ENCODE measurements at regions not wholly inside any gene's neighbourhood (a gene's known extent, or its start where the extent isn't known, plus 50 kb on each side); places are given as distances from the start of the nearest gene placed in this dataset.

DNA sequence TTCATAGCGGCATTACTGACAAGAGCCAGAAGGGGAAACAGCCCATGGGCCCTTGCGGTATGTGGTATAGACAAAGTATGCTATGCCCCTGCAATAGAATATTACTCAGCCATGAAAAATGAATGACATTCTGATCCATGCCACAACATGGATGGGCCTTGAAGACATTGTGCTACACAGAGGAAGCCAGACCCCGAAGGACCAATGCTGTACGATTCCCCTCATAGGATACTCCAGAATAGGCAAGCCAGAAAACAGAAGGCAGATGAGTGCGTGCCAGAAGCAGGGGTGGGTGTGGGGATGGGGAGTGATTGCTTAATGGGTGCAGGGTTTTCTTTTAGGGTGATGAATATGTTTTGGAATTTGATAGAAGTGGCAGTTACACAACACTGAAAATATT is 342.0 kb downstream of the TEX29 start:
- Histone ChIP-seq H3K4me2 (no peak overlapping the region), H3K9me2 (no peaks in the 10 kb centered on the region), H3K79me2 (ENCODE audit: insufficient read depth) (no peaks in the 10 kb centered on the region), H3K4me3 (ENCODE audit: low read depth in 2 of 2, low read length in 1 of 2) (no peak overlapping the region), H3K27ac (ENCODE audit: low read depth in 2 of 2, low read length in 1 of 2) (no peak overlapping the region), H3F3A (replicated peaks; ENCODE audit: insufficient read depth) (no peaks in the 10 kb centered on the region), H4K20me1 (ENCODE audit: insufficient read depth) (no peaks in the 10 kb centered on the region), H2AFZ (ENCODE audit: low read depth) (no peak overlapping the region), H3K9me3 (no peaks in the 10 kb centered on the region), H3K4me1 (ENCODE audit: control insufficient read depth in 1 of 2, insufficient read depth in 2 of 2, low read depth in 1 of 2, low read length in 1 of 2) (no peaks in the 10 kb centered on the region), H3K27me3 (ENCODE audit: insufficient read depth) (no peaks in the 10 kb centered on the region), H3K36me3 (replicated peaks in 1 of 2; ENCODE audit: control insufficient read depth in 1 of 2, insufficient read depth in 2 of 2, low read length in 1 of 2) (no peaks in the 10 kb centered on the region), H3K9ac (no peak overlapping the region)
- CTCF ChIA-PET: no interaction called here
- WGBS (ENCODE audit: low lambda C conversion rate): 32% methylated on average over 5 of the region's 5 CpGs
- POLR2A ChIA-PET: no interaction called here
- no peak for DNase-seq
- TF ChIP-seq FOXJ3 (CRISPR knock-in tag; IDR thresholded peaks at IDR 0.05) (no peak), GABPA (IDR thresholded peaks at IDR 0.05; ENCODE audit: low read depth) (no peak), NFIC (IDR thresholded peaks at IDR 0.05; ENCODE audit: borderline replicate concordance) (no peak), TEAD4 (IDR thresholded peaks at IDR 0.05; ENCODE audit: borderline replicate concordance, insufficient read depth) (no peak), GATA2 (CRISPR knock-in tag; IDR thresholded peaks at IDR 0.05) (no peak), RCOR1 (IDR thresholded peaks at IDR 0.05; ENCODE audit: low read length) (no peak), MXI1 (IDR thresholded peaks at IDR 0.05; ENCODE audit: low read depth, low read length) (no peak), CHD2 (IDR thresholded peaks at IDR 0.05; ENCODE audit: low read length, partially characterized antibody) (no peak), JUND (IDR thresholded peaks at IDR 0.05) (no peak), RFX5 (IDR thresholded peaks at IDR 0.05; ENCODE audit: low read length) (no peak), SMC3 (IDR thresholded peaks at IDR 0.05; ENCODE audit: low read depth, low read length) (no peak), POLR2AphosphoS5 (IDR thresholded peaks at IDR 0.05; ENCODE audit: low read depth, low read length) (no peak)
- TF ChIP-seq, protein P1, sequence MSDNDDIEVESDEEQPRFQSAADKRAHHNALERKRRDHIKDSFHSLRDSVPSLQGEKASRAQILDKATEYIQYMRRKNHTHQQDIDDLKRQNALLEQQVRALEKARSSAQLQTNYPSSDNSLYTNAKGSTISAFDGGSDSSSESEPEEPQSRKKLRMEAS (IDR thresholded peaks at IDR 0.05; ENCODE audit: low read depth): no peak
- TF ChIP-seq, protein P2, sequence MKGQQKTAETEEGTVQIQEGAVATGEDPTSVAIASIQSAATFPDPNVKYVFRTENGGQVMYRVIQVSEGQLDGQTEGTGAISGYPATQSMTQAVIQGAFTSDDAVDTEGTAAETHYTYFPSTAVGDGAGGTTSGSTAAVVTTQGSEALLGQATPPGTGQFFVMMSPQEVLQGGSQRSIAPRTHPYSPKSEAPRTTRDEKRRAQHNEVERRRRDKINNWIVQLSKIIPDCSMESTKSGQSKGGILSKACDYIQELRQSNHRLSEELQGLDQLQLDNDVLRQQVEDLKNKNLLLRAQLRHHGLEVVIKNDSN (IDR thresholded peaks at IDR 0.05; ENCODE audit: borderline replicate concordance, low read depth): no peak

DNA sequence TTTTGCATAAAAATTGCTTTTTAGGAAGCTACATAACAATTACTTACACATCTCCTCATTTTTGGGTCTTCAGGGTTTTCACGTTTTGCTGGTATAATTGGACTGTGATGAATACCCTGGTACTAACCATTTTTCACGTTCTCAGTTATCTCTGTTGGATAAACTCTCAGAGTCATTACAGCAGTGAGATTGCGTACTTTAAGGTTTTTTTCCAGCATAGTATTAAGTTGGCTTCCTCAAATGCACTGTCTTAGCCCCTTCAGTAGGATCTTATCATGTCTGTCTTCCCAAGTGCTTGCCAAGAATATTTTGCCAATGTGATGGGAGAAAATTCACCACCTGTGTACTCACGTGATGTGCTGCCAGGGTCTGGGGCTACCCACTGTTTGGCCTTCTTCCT is 342.5 kb downstream of the TEX29 start:
- DNase-seq: no peak
- 9% methylated on average over 4 of the region's 4 CpGs for WGBS (ENCODE audit: low lambda C conversion rate)
- no peaks in the 10 kb centered on the region for H3K36me3 ChIP-seq (replicated peaks in 1 of 2; ENCODE audit: control insufficient read depth in 1 of 2, insufficient read depth in 2 of 2, low read length in 1 of 2)
- CTCF ChIA-PET: no interaction called here
- H3K9me2 ChIP-seq: no peaks in the 10 kb centered on the region
- POLR2A ChIA-PET: no interaction called here
- no peaks in the 10 kb centered on the region for H3K27me3 ChIP-seq (ENCODE audit: insufficient read depth)
- no peaks in the 10 kb centered on the region for H3K79me2 ChIP-seq (ENCODE audit: insufficient read depth)
- H3K9me3 ChIP-seq: no peaks in the 10 kb centered on the region
- no peak overlapping the region for H3K27ac ChIP-seq (ENCODE audit: low read depth in 2 of 2, low read length in 1 of 2)
- no peaks in the 10 kb centered on the region for H4K20me1 ChIP-seq (ENCODE audit: insufficient read depth)
- H3K4me1 ChIP-seq (ENCODE audit: control insufficient read depth in 1 of 2, insufficient read depth in 2 of 2, low read depth in 1 of 2, low read length in 1 of 2): no peaks in the 10 kb centered on the region
- no peak overlapping the region for H3K9ac ChIP-seq
- no peak overlapping the region for H2AFZ ChIP-seq (ENCODE audit: low read depth)
- H3K4me2 ChIP-seq: no peak overlapping the region
- H3K4me3 ChIP-seq (ENCODE audit: low read depth in 2 of 2, low read length in 1 of 2): no peak overlapping the region
- no peaks in the 10 kb centered on the region for H3F3A ChIP-seq (replicated peaks; ENCODE audit: insufficient read depth)
- TF ChIP-seq CHD2 (IDR thresholded peaks at IDR 0.05; ENCODE audit: low read length, partially characterized antibody) (no peak), YY1 (IDR thresholded peaks at IDR 0.05; ENCODE audit: low read depth) (no peak), GATA2 (CRISPR knock-in tag; IDR thresholded peaks at IDR 0.05) (no peak), EZH2phosphoT487 (IDR thresholded peaks at IDR 0.05; ENCODE audit: borderline replicate concordance, low read depth) (no peak), FOXM1 (IDR thresholded peaks at IDR 0.05; ENCODE audit: low read depth) (no peak), GABPA (IDR thresholded peaks at IDR 0.05; ENCODE audit: low read depth) (no peak), RAD21 (IDR thresholded peaks at IDR 0.05; ENCODE audit: low read length) (no peak), FOXJ3 (CRISPR knock-in tag; IDR thresholded peaks at IDR 0.05) (no peak), MXI1 (IDR thresholded peaks at IDR 0.05; ENCODE audit: low read depth, low read length) (no peak), SIN3A (IDR thresholded peaks at IDR 0.05; ENCODE audit: borderline replicate concordance, low read depth, low read length) (no peak), RFX5 (IDR thresholded peaks at IDR 0.05; ENCODE audit: low read length) (no peak), ELF1 (IDR thresholded peaks at IDR 0.05) (no peak), TAF1 (IDR thresholded peaks at IDR 0.05; ENCODE audit: borderline replicate concordance, low read depth, low read length) (no peak)
- TF ChIP-seq, protein P3, sequence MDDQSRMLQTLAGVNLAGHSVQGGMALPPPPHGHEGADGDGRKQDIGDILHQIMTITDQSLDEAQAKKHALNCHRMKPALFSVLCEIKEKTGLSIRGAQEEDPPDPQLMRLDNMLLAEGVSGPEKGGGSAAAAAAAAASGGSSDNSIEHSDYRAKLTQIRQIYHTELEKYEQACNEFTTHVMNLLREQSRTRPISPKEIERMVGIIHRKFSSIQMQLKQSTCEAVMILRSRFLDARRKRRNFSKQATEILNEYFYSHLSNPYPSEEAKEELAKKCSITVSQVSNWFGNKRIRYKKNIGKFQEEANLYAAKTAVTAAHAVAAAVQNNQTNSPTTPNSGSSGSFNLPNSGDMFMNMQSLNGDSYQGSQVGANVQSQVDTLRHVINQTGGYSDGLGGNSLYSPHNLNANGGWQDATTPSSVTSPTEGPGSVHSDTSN (IDR thresholded peaks at IDR 0.05): no peak
- TF ChIP-seq, protein P4, sequence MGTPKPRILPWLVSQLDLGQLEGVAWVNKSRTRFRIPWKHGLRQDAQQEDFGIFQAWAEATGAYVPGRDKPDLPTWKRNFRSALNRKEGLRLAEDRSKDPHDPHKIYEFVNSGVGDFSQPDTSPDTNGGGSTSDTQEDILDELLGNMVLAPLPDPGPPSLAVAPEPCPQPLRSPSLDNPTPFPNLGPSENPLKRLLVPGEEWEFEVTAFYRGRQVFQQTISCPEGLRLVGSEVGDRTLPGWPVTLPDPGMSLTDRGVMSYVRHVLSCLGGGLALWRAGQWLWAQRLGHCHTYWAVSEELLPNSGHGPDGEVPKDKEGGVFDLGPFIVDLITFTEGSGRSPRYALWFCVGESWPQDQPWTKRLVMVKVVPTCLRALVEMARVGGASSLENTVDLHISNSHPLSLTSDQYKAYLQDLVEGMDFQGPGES (IDR thresholded peaks at IDR 0.05; ENCODE audit: low read depth, low read length): no peak
- TF ChIP-seq, protein P2 (IDR thresholded peaks at IDR 0.05; ENCODE audit: borderline replicate concordance, low read depth): no peak
- TF ChIP-seq, protein P5, sequence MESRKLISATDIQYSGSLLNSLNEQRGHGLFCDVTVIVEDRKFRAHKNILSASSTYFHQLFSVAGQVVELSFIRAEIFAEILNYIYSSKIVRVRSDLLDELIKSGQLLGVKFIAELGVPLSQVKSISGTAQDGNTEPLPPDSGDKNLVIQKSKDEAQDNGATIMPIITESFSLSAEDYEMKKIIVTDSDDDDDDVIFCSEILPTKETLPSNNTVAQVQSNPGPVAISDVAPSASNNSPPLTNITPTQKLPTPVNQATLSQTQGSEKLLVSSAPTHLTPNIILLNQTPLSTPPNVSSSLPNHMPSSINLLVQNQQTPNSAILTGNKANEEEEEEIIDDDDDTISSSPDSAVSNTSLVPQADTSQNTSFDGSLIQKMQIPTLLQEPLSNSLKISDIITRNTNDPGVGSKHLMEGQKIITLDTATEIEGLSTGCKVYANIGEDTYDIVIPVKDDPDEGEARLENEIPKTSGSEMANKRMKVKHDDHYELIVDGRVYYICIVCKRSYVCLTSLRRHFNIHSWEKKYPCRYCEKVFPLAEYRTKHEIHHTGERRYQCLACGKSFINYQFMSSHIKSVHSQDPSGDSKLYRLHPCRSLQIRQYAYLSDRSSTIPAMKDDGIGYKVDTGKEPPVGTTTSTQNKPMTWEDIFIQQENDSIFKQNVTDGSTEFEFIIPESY (IDR thresholded peaks at IDR 0.05; ENCODE audit: borderline replicate concordance, low read depth): no peak

Measured in SK-N-SH (cell line).